ENCODE measurements at regions not wholly inside any gene's neighbourhood (a gene's known extent, or its start where the extent isn't known, plus 50 kb on each side); places are given as distances from the start of the nearest gene placed in this dataset.

DNA sequence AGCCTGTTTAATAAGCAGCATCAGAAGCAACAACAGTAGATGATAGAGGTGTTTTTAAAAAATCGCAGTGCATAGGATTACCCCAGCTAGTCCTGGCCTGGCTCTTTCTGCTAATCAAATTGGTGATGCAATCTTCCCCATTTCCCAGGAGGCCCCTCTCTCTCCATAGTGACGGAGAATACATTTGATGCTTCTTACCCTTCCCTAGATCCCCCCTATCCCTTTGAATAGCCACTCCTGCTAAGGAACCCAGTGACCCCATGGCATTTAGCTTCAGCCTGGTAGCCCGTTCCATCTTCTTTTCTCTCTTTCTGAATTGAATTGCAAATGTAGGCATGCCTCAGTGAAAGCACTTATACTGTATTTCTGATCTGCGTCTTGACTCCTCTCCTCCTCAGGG, 223.6 kb upstream of the GAP43 start:
- ChIA-PET RAD21 (ENCODE audit: unreplicated experiment) (no interaction called here), SMC1A (ENCODE audit: uncharacterized antibody, unreplicated experiment) (no interaction called here), POLR2A (no interaction called here), CTCF (no interaction called here)
- H3K27ac ChIP-seq (ENCODE audit: control insufficient read depth, insufficient read depth), result no peak overlapping the region
- no peaks in the 10 kb centered on the region for H3K9me3 ChIP-seq (replicated peaks; ENCODE audit: control insufficient read depth, insufficient read depth, low read length)
- H2AFZ ChIP-seq (ENCODE audit: control insufficient read depth, low read depth, low read length), result no peak overlapping the region
- no peak overlapping the region for H3K4me3 ChIP-seq
- no peaks in the 10 kb centered on the region for H3K27me3 ChIP-seq (replicated peaks in 1 of 2; ENCODE audit: control insufficient read depth in 2 of 2, insufficient read depth in 2 of 2, low read length in 1 of 2)
- H4K20me1 ChIP-seq (ENCODE audit: control insufficient read depth, insufficient read depth), result no peaks in the 10 kb centered on the region
- FAIRE-seq, result no peak
- WGBS (ENCODE audit: insufficient coverage, insufficient replicate concordance, low lambda C conversion rate, missing lambda C conversion rate), result 31% methylated on average over 4 of the region's 4 CpGs
- no peak for ATAC-seq
- no peak for TF ChIP-seq HCFC1 (IDR thresholded peaks at IDR 0.05; ENCODE audit: low read length)
- no peak overlapping the region for H3K9ac ChIP-seq (ENCODE audit: control insufficient read depth, insufficient read depth, low read length)
- no peak overlapping the region for H3K4me2 ChIP-seq (ENCODE audit: control insufficient read depth, insufficient read depth)
- intact Hi-C loops (cut with micrococcal nuclease; ENCODE audit: unreplicated experiment), result no loop called here
- in situ Hi-C loops (cut with MboI), result no loop called here
- no TSS peak for BruUV-seq (replicated peaks)
- no peak for DNase-seq (ENCODE audit: low read depth, low spot score)
- H3K79me2 ChIP-seq (ENCODE audit: control insufficient read depth, insufficient read depth, low read length), result no peaks in the 10 kb centered on the region
- H3K4me1 ChIP-seq (ENCODE audit: control insufficient read depth, insufficient read depth, low read length), result no peaks in the 10 kb centered on the region
- no peaks in the 10 kb centered on the region for H3K36me3 ChIP-seq (ENCODE audit: control insufficient read depth in 2 of 2, insufficient read depth in 2 of 2, low read length in 1 of 2)

- Histone ChIP-seq H3K79me2 (ENCODE audit: control insufficient read depth, insufficient read depth, low read length) (no peaks in the 10 kb centered on the region), H3K4me2 (ENCODE audit: control insufficient read depth, insufficient read depth) (no peak overlapping the region), H3K9ac (ENCODE audit: control insufficient read depth, insufficient read depth, low read length) (no peak overlapping the region), H2AFZ (ENCODE audit: control insufficient read depth, low read depth, low read length) (no peak overlapping the region), H3K4me3 (no peak overlapping the region), H3K9me3 (replicated peaks; ENCODE audit: control insufficient read depth, insufficient read depth, low read length) (no peaks in the 10 kb centered on the region), H3K36me3 (ENCODE audit: control insufficient read depth in 2 of 2, insufficient read depth in 2 of 2, low read length in 1 of 2) (no peaks in the 10 kb centered on the region), H3K27ac (ENCODE audit: control insufficient read depth, insufficient read depth) (no peak overlapping the region), H3K4me1 (ENCODE audit: control insufficient read depth, insufficient read depth, low read length) (no peaks in the 10 kb centered on the region), H3K27me3 (replicated peaks in 1 of 2; ENCODE audit: control insufficient read depth in 2 of 2, insufficient read depth in 2 of 2, low read length in 1 of 2) (no peaks in the 10 kb centered on the region), H4K20me1 (ENCODE audit: control insufficient read depth, insufficient read depth) (no peaks in the 10 kb centered on the region)
- no TSS peak for BruUV-seq (replicated peaks)
- CTCF ChIA-PET, result no interaction called here
- TF ChIP-seq BCL11A (IDR thresholded peaks at IDR 0.05; ENCODE audit: low read depth, low read length), result no peak
- TF ChIP-seq TARDBP (IDR thresholded peaks at IDR 0.05; ENCODE audit: borderline replicate concordance), result no peak
- no peak for TF ChIP-seq TBL1XR1 (IDR thresholded peaks at IDR 0.05; ENCODE audit: low read depth, low read length)
- TF ChIP-seq NFXL1 (IDR thresholded peaks at IDR 0.05; ENCODE audit: borderline replicate concordance), result no peak
- no peak for TF ChIP-seq BMI1 (IDR thresholded peaks at IDR 0.05; ENCODE audit: borderline replicate concordance)
- no peak for TF ChIP-seq TAF1 (IDR thresholded peaks at IDR 0.05; ENCODE audit: borderline replicate concordance, low read depth, low read length)
- TF ChIP-seq, protein P1, sequence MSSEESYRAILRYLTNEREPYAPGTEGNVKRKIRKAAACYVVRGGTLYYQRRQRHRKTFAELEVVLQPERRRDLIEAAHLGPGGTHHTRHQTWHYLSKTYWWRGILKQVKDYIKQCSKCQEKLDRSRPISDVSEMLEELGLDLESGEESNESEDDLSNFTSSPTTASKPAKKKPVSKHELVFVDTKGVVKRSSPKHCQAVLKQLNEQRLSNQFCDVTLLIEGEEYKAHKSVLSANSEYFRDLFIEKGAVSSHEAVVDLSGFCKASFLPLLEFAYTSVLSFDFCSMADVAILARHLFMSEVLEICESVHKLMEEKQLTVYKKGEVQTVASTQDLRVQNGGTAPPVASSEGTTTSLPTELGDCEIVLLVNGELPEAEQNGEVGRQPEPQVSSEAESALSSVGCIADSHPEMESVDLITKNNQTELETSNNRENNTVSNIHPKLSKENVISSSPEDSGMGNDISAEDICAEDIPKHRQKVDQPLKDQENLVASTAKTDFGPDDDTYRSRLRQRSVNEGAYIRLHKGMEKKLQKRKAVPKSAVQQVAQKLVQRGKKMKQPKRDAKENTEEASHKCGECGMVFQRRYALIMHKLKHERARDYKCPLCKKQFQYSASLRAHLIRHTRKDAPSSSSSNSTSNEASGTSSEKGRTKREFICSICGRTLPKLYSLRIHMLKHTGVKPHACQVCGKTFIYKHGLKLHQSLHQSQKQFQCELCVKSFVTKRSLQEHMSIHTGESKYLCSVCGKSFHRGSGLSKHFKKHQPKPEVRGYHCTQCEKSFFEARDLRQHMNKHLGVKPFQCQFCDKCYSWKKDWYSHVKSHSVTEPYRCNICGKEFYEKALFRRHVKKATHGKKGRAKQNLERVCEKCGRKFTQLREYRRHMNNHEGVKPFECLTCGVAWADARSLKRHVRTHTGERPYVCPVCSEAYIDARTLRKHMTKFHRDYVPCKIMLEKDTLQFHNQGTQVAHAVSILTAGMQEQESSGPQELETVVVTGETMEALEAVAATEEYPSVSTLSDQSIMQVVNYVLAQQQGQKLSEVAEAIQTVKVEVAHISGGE (CRISPR knock-in tag; IDR thresholded peaks at IDR 0.05), result no peak
- TF ChIP-seq, protein P2, sequence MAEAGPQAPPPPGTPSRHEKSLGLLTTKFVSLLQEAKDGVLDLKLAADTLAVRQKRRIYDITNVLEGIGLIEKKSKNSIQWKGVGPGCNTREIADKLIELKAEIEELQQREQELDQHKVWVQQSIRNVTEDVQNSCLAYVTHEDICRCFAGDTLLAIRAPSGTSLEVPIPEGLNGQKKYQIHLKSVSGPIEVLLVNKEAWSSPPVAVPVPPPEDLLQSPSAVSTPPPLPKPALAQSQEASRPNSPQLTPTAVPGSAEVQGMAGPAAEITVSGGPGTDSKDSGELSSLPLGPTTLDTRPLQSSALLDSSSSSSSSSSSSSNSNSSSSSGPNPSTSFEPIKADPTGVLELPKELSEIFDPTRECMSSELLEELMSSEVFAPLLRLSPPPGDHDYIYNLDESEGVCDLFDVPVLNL (IDR thresholded peaks at IDR 0.05; ENCODE audit: low read depth, low read length), result no peak
- TF ChIP-seq, protein P3, sequence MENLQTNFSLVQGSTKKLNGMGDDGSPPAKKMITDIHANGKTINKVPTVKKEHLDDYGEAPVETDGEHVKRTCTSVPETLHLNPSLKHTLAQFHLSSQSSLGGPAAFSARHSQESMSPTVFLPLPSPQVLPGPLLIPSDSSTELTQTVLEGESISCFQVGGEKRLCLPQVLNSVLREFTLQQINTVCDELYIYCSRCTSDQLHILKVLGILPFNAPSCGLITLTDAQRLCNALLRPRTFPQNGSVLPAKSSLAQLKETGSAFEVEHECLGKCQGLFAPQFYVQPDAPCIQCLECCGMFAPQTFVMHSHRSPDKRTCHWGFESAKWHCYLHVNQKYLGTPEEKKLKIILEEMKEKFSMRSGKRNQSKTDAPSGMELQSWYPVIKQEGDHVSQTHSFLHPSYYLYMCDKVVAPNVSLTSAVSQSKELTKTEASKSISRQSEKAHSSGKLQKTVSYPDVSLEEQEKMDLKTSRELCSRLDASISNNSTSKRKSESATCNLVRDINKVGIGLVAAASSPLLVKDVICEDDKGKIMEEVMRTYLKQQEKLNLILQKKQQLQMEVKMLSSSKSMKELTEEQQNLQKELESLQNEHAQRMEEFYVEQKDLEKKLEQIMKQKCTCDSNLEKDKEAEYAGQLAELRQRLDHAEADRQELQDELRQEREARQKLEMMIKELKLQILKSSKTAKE (IDR thresholded peaks at IDR 0.05; ENCODE audit: low read depth, poor library complexity, severe bottlenecking), result no peak
- no peak for TF ChIP-seq IKZF2 (IDR thresholded peaks at IDR 0.05)
- no peak for TF ChIP-seq BACH1 (IDR thresholded peaks at IDR 0.05; ENCODE audit: borderline replicate concordance)
- intact Hi-C loops (cut with micrococcal nuclease; ENCODE audit: unreplicated experiment) (no loop called here), in situ Hi-C loops (cut with MboI) (no loop called here)
- RAD21 ChIA-PET (ENCODE audit: unreplicated experiment), result no interaction called here
- POLR2A ChIA-PET, result no interaction called here
- SMC1A ChIA-PET (ENCODE audit: uncharacterized antibody, unreplicated experiment), result no interaction called here
- ATAC-seq, result no peak
- WGBS (ENCODE audit: insufficient coverage, insufficient replicate concordance, low lambda C conversion rate, missing lambda C conversion rate), result 93% methylated on average over 2 of the region's 2 CpGs
- no peak for FAIRE-seq
- no peak for DNase-seq (ENCODE audit: low read depth, low spot score)
Observed at GRCh38 chr3:115401298-115401697, 222.0 kb upstream of the GAP43 start.
